SIG-M5 (cell line): ENCODE measurements at regions not wholly inside any gene's neighbourhood (a gene's known extent, or its start where the extent isn't known, plus 50 kb on each side); places are given as distances from the start of the nearest gene placed in this dataset.
"Not testable (repeated sequence)": the region's sequence is repeated elsewhere in the genome, so short reads cannot be mapped to it uniquely, and the experiment has no call there.

Experiments used
- DNase-seq: peaks from one replicate; lab custom pipeline; 2025; lab: John Stamatoyannopoulos, UW

GRCh38 chr11:109046284-109046992 is 375.6 kb upstream of the C11orf87 start:
- DNase-seq, result no peak

GRCh38 chr11:109048098-109048497 is 373.9 kb upstream of the C11orf87 start:
- DNase-seq, result no peak

GRCh38 chr11:109051200-109051599 is 370.8 kb upstream of the C11orf87 start:
- DNase-seq, result no peak

- no peak for DNase-seq
These were observed 362.6 kb upstream of the C11orf87 start for GRCh38 chr11:109059402-109059801.

- no peak for DNase-seq
These were observed 360.6 kb upstream of the C11orf87 start for GRCh38 chr11:109061394-109061793.

GRCh38 chr11:109062445-109062844 is 359.5 kb upstream of the C11orf87 start:
- no peak for DNase-seq

- DNase-seq, result no peak
These were observed 359.1 kb upstream of the C11orf87 start for GRCh38 chr11:109062871-109063270.

- not testable (repeated sequence) for DNase-seq
These were observed 357.2 kb upstream of the C11orf87 start for GRCh38 chr11:109064618-109065311.

GRCh38 chr11:109071262-109071661 is 350.7 kb upstream of the C11orf87 start:
- no peak for DNase-seq

GRCh38 chr11:109071712-109072524 is 350.1 kb upstream of the C11orf87 start:
- no peak for DNase-seq

GRCh38 chr11:109073032-109073822 is 348.8 kb upstream of the C11orf87 start:
- DNase-seq, result no peak

- DNase-seq, result no peak
These were observed 346.0 kb upstream of the C11orf87 start for GRCh38 chr11:109075976-109076375.

- DNase-seq, result no peak
These were observed 345.1 kb upstream of the C11orf87 start for GRCh38 chr11:109076870-109077269.

- no peak for DNase-seq
These were observed 344.6 kb upstream of the C11orf87 start for GRCh38 chr11:109077291-109077920.

GRCh38 chr11:109085708-109086373 is 336.1 kb upstream of the C11orf87 start:
- no peak for DNase-seq

- DNase-seq, result no peak
These were observed 335.1 kb upstream of the C11orf87 start for GRCh38 chr11:109086931-109087330.

GRCh38 chr11:109088086-109088485 is 333.9 kb upstream of the C11orf87 start:
- no peak for DNase-seq

- DNase-seq, result no peak
These were observed 332.8 kb upstream of the C11orf87 start for GRCh38 chr11:109089144-109089543.

GRCh38 chr11:109093354-109093753 is 328.6 kb upstream of the C11orf87 start:
- no peak for DNase-seq

GRCh38 chr11:109096266-109096665 is 325.7 kb upstream of the C11orf87 start:
- DNase-seq, result no peak
